ENCODE measurements at regions not wholly inside any gene's neighbourhood (a gene's known extent, or its start where the extent isn't known, plus 50 kb on each side); places are given as distances from the start of the nearest gene placed in this dataset.
"Not testable (repeated sequence)": the region's sequence is repeated elsewhere in the genome, so short reads cannot be mapped to it uniquely, and the experiment has no call there.

GRCh38 chr6:115442323-115442722 is 618.4 kb downstream of the FRK start:
- CTCF ChIA-PET, result no interaction called here
- intact Hi-C loops (cut with micrococcal nuclease; ENCODE audit: unreplicated experiment), result no loop called here
- Mint-ChIP-seq H3K4me3 (ENCODE audit: low read depth, unreplicated experiment) (no peak overlapping the region), H3K4me1 (ENCODE audit: low read depth, unreplicated experiment) (no peaks in the 10 kb centered on the region), H3K27me3 (ENCODE audit: unreplicated experiment) (no peaks in the 10 kb centered on the region), H3K9me3 (ENCODE audit: low read depth, unreplicated experiment) (no peaks in the 10 kb centered on the region), H3K27ac (ENCODE audit: unreplicated experiment) (no peak overlapping the region), H3K36me3 (ENCODE audit: insufficient read depth, unreplicated experiment) (no peaks in the 10 kb centered on the region)
- no peak for DNase-seq
- BruUV-seq (replicated peaks), result no TSS peak
- no peak for TF ChIP-seq CTCF (IDR thresholded peaks at IDR 0.05; ENCODE audit: unreplicated experiment)

GRCh38 chr6:115441651-115442050 is 619.0 kb downstream of the FRK start:
- CTCF ChIA-PET, result no interaction called here
- TF ChIP-seq CTCF (IDR thresholded peaks at IDR 0.05; ENCODE audit: unreplicated experiment), result no peak
- Mint-ChIP-seq H3K4me1 (ENCODE audit: low read depth, unreplicated experiment) (no peaks in the 10 kb centered on the region), H3K27me3 (ENCODE audit: unreplicated experiment) (no peaks in the 10 kb centered on the region), H3K36me3 (ENCODE audit: insufficient read depth, unreplicated experiment) (no peaks in the 10 kb centered on the region), H3K27ac (ENCODE audit: unreplicated experiment) (no peak overlapping the region), H3K4me3 (ENCODE audit: low read depth, unreplicated experiment) (no peak overlapping the region), H3K9me3 (ENCODE audit: low read depth, unreplicated experiment) (no peaks in the 10 kb centered on the region)
- DNase-seq, result no peak
- intact Hi-C loops (cut with micrococcal nuclease; ENCODE audit: unreplicated experiment), result no loop called here
- BruUV-seq (replicated peaks), result no TSS peak

DNA sequence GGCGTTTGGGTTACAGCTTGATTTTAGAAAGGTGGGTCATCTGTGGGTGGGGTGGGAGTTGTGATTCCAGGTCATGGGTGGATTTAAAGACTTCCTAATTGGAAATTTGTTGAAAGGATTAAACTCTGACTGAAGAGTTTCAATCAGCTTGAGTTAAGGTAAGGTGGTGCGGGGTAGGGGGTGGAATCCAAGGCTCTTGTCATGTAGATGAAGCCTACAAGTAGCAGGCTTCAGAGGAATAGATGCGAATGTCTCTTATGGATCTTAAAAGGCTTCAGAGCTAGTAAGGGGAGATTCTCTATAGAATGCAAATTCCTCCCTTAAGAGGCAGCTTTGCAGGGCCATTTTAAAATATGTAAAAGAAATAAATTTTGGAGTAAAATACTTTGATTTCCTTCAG is 645.3 kb downstream of the FRK start:
- no peaks in the 10 kb centered on the region for H3K36me3 Mint-ChIP-seq (ENCODE audit: insufficient read depth, unreplicated experiment)
- BruUV-seq (replicated peaks), result no TSS peak
- no peaks in the 10 kb centered on the region for H3K4me1 Mint-ChIP-seq (ENCODE audit: low read depth, unreplicated experiment)
- H3K27ac Mint-ChIP-seq (ENCODE audit: unreplicated experiment), result no peak overlapping the region
- intact Hi-C loops (cut with micrococcal nuclease; ENCODE audit: unreplicated experiment), result no loop called here
- TF ChIP-seq CTCF (IDR thresholded peaks at IDR 0.05; ENCODE audit: unreplicated experiment), result no peak
- CTCF ChIA-PET, result no interaction called here
- H3K4me3 Mint-ChIP-seq (ENCODE audit: low read depth, unreplicated experiment), result no peak overlapping the region
- DNase-seq, result no peak
- no peaks in the 10 kb centered on the region for H3K27me3 Mint-ChIP-seq (ENCODE audit: unreplicated experiment)
- peaks cover 7% of the 10 kb centered on the region for H3K9me3 Mint-ChIP-seq (ENCODE audit: low read depth, unreplicated experiment)

DNA sequence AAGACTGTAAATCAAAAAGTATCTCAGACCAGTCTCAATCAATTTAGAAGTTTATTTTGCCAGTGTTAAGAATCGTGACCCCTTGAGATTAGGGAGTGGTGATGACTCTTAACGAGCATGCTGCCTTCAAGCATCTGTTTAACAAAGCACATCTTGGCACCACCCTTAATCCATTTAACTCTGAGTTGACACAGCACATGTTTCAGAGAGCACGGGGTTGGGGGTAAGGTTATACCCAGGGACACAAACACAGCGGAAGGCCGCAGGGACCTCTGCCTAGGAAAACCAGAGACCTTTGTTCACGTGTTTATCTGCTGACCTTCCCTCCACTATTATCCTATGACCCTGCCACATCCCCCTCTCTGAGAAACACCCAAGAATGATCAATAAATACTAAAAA is 645.8 kb downstream of the FRK start:
- BruUV-seq (replicated peaks); H3K4me3 Mint-ChIP-seq (ENCODE audit: low read depth, unreplicated experiment); DNase-seq; H3K9me3 Mint-ChIP-seq (ENCODE audit: low read depth, unreplicated experiment); CTCF ChIA-PET; H3K27me3 Mint-ChIP-seq (ENCODE audit: unreplicated experiment); H3K27ac Mint-ChIP-seq (ENCODE audit: unreplicated experiment); intact Hi-C loops (cut with micrococcal nuclease; ENCODE audit: unreplicated experiment); H3K4me1 Mint-ChIP-seq (ENCODE audit: low read depth, unreplicated experiment); H3K36me3 Mint-ChIP-seq (ENCODE audit: insufficient read depth, unreplicated experiment): not testable (repeated sequence)

DNA sequence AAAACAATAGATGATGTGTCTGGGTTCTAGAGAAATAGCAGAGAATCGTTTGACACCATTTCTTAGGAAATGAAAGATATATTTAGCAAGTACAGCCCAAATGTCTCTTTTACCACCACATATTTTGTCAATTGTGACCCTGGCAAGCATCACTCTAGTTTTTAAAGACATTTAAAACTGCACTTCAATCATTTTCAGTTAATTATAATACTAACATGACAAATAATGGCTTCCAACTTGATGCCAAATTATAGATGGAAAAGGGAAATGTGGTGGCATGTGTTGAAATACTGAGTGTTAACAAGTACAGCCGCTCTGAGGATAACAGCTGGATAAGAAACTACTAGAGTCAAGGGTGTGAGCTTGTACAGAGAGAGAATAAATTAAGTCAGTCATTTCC is 648.9 kb downstream of the FRK start:
- no TSS peak for BruUV-seq (replicated peaks)
- TF ChIP-seq CTCF (IDR thresholded peaks at IDR 0.05; ENCODE audit: unreplicated experiment), result no peak
- Mint-ChIP-seq H3K36me3 (ENCODE audit: insufficient read depth, unreplicated experiment) (no peaks in the 10 kb centered on the region), H3K4me3 (ENCODE audit: low read depth, unreplicated experiment) (no peak overlapping the region), H3K4me1 (ENCODE audit: low read depth, unreplicated experiment) (no peaks in the 10 kb centered on the region), H3K27ac (ENCODE audit: unreplicated experiment) (no peak overlapping the region), H3K27me3 (ENCODE audit: unreplicated experiment) (no peaks in the 10 kb centered on the region), H3K9me3 (ENCODE audit: low read depth, unreplicated experiment) (peaks cover 2% of the 10 kb centered on the region)
- CTCF ChIA-PET, result no interaction called here
- no peak for DNase-seq
- intact Hi-C loops (cut with micrococcal nuclease; ENCODE audit: unreplicated experiment), result no loop called here

Data from Calu3 (cell line).